GM12864 (cell line): ENCODE measurements at regions not wholly inside any gene's neighbourhood (a gene's known extent, or its start where the extent isn't known, plus 50 kb on each side); places are given as distances from the start of the nearest gene placed in this dataset.

Experiments used
- DNase-seq: peaks from one replicate; pipeline ENCODE4 v3.0.0-alpha.2; 2011; ENCODE audit warnings: low read depth
- H3K4me3 ChIP-seq: 2 replicates; pipeline ENCODE4 v1.5.1; 2011; ENCODE audit warnings: mild to moderate bottlenecking, low read depth, low read length, control low read depth
- CTCF ChIP-seq: IDR thresholded peaks from 2 replicates; pipeline ENCODE4 v1.5.1; 2011; ENCODE audit warnings: low read depth, mild to moderate bottlenecking, moderate library complexity, low read length, control low read depth, inconsistent platforms; ENCODE audit errors: missing control alignments

- H3K4me3 ChIP-seq = no peak overlapping the region
- TF ChIP-seq CTCF = no peak
- DNase-seq = no peak
Observed at GRCh38 chr15:94125698-94126097, 105.7 kb upstream of the MCTP2 start.

DNA sequence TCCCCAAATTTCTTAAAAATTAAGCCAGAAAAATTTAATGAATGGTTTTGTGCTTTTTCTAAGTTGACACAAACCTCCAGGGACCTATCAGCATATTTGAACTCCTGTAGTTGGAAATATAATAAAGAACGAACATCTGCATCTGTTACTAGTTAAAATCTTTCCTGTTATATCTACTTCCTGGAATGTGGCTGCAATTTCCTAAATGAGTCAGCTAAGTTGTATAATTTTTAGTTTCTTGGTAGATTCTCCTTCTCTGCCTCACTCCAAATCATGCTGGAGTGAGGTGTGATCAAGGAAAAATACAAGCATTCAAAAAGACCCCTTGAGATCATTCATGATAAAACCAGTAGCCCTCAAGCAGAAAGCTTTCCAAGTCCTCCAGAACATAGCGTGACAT is 106.2 kb upstream of the MCTP2 start:
- TF ChIP-seq CTCF = no peak
- no peak for DNase-seq
- H3K4me3 ChIP-seq = no peak overlapping the region

- DNase-seq = no peak
Observed at GRCh38 chr15:94122516-94122915, 108.8 kb upstream of the MCTP2 start.

DNA sequence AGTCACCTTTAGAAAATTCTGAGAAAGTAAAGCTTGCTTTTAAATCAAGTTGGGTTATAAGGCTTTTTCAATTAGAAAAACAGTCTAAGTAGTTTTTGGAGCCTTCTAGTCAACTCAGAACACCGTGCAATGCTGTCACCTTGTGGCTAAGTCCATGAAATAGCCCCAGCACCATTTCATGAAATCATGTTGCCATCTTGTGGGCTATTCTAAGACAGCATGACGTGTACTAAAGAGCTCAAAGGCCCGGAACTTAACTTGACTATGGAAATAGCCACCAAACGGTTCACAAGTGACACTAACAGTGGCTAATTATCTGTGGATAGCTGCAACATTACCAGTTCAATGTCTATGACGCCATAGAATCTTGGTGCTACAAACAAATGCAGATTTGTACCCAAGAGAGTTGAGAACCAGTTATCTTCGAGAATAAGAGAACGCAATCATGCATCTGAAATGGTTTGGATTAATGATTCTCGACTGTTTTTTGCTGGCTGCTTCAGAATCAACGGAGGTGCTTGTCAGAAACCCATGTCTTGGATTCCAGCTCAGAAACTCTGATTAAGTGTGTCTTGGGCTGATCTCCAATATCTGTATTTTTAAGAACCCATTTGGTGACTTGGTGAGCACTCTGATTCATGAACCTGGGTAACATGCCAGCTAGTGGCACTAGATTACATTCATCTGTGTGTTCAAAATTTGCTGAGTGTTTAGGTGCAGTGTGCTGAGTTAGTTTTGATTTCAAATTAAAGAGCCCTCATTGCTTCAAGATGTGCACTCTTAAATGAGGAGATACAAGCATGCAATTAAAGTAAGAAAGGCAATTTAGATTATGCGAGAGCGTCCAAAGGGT is 111.2 kb upstream of the MCTP2 start:
- peak; percentile 53 for DNase-seq
- no peak overlapping the region for H3K4me3 ChIP-seq
- TF ChIP-seq CTCF = peak; percentile 90

More at GRCh38 chr15:94122516-94122915, 108.8 kb upstream of the MCTP2 start:
- no peak overlapping the region for H3K4me3 ChIP-seq
- TF ChIP-seq CTCF = no peak

- no peak for TF ChIP-seq CTCF
- no peak overlapping the region for H3K4me3 ChIP-seq
- no peak for DNase-seq
Observed at GRCh38 chr15:94119298-94119811, 112.0 kb upstream of the MCTP2 start.

GRCh38 chr15:94110476-94111130 is 120.8 kb upstream of the MCTP2 start:
- no peak for DNase-seq
- H3K4me3 ChIP-seq = no peak overlapping the region
- TF ChIP-seq CTCF = no peak
